ENCODE measurements at regions not wholly inside any gene's neighbourhood (a gene's known extent, or its start where the extent isn't known, plus 50 kb on each side); places are given as distances from the start of the nearest gene placed in this dataset.

DNA sequence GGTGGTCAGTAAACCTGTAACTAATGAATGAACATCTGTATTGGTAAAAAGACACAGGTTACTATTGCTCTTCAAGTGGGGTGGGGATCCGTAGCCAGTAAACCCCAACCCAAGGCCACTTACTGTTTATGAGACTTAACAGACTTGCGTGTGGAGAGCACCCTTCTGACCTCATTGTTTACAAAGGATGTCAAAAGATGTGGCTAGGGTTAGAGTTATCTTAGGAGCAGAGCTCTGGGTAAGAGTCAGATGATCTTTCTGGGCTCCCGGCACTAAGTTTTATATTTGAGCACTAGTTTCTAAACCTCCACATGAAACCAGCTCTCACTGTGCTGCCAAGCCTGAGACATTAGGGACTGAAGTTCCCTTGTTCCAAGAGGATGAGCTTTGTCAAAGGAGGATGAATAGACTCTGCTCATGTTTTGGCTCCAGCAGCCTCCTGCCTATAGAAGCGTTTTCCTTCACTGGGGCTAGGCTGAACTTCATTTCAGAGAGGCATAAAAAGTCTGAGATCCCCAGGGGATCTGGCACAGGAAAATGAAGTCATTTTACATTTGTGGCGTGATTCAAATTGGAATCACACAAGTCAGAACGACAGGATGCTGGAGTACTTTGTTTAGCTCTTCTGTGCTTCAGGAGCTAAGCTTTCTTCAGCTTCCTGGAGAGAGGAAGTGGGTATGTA, 403.1 kb upstream of the TRIB2 start:
- H3K27me3 ChIP-seq (ENCODE audit: control insufficient read depth, insufficient read depth, low read length) = no peaks in the 10 kb centered on the region
- peak in 4 of 6 donors; percentile 24 to 84 (median 61) for DNase-seq (ENCODE audit: low read depth in 4 of 6, low spot score in 6 of 6)
- WGBS (ENCODE audit: insufficient coverage) = 25% methylated on average over 3 of the region's 6 CpGs
- H3K4me1 ChIP-seq (ENCODE audit: control insufficient read depth, insufficient read depth, low read length) = peaks cover 6% of the 10 kb centered on the region
- H3K27ac ChIP-seq (ENCODE audit: low read depth, low read length) = peak overlapping the region; percentile 72
- no peaks in the 10 kb centered on the region for H3K9me3 ChIP-seq (ENCODE audit: control insufficient read depth, insufficient read depth, low read length)
- no peak overlapping the region for H3K4me3 ChIP-seq (ENCODE audit: low read depth, low read length)
- no peaks in the 10 kb centered on the region for H3K36me3 ChIP-seq (ENCODE audit: control insufficient read depth, insufficient read depth, low read length)

DNA sequence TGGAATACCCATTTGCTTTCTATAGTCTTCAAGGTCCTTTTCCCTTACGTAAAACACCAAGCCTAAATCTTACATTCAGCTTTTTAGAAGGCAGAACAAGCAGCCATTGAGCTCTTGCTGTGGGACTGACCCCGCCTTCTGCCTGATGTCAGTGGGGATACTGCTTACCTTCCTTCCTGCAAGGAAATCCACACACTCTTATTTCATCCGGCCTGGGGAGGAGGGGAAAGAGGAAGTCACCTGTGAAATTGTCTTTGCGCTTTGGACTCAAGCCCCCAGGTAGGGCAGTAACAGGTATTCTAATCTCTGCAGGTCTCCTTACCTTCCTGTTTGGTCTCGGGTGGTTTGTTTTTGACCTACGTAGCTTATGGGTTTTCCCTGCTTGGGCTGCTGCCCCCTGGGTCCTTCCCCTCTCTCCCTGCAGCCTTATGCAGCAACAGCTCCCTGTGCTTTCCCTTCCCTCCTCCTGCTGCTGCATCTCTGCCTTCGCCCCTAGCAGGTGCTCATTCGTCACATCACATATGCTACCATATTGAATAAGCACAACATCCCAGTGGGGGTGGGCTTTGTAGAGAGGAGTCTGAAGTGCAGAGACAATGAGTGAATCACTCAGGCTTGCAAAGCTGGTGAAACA, 402.5 kb upstream of the TRIB2 start:
- H3K27ac ChIP-seq (ENCODE audit: low read depth, low read length) = peak overlapping the region; percentile 72

DNA sequence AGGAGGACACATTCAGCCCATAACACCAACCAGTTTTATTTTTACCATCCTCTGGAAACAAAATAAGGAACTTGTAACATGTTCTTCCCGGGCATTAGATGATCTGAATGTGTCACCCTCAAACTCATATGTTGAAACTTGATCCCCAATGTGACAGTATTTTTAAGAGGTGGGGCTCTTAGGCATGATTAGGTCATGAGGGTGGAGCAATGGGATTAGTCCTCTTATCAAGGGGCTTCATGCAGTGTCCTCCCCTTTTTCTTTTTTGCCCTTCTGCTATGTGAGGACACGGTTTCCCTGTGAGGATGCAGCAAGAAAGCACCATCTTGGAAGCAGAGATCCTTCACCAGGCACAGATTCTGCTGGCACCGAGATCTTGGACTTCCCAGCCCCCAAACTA, 401.5 kb upstream of the TRIB2 start:
- Histone ChIP-seq H3K9me3 (ENCODE audit: control insufficient read depth, insufficient read depth, low read length) (no peaks in the 10 kb centered on the region), H3K4me3 (ENCODE audit: low read depth, low read length) (no peak overlapping the region), H3K36me3 (ENCODE audit: control insufficient read depth, insufficient read depth, low read length) (no peaks in the 10 kb centered on the region), H3K4me1 (ENCODE audit: control insufficient read depth, insufficient read depth, low read length) (peaks cover 6% of the 10 kb centered on the region), H3K27ac (ENCODE audit: low read depth, low read length) (no peak overlapping the region), H3K27me3 (ENCODE audit: control insufficient read depth, insufficient read depth, low read length) (no peaks in the 10 kb centered on the region)
- no peak for DNase-seq (ENCODE audit: low read depth in 4 of 6, low spot score in 6 of 6)
- 80% methylated on average over 1 of the region's 3 CpGs for WGBS (ENCODE audit: insufficient coverage)

More for the DNA sequence above, 402.5 kb upstream of the TRIB2 start:
- Histone ChIP-seq H3K36me3 (ENCODE audit: control insufficient read depth, insufficient read depth, low read length) (no peaks in the 10 kb centered on the region), H3K4me1 (ENCODE audit: control insufficient read depth, insufficient read depth, low read length) (peaks cover 6% of the 10 kb centered on the region), H3K9me3 (ENCODE audit: control insufficient read depth, insufficient read depth, low read length) (no peaks in the 10 kb centered on the region), H3K27me3 (ENCODE audit: control insufficient read depth, insufficient read depth, low read length) (no peaks in the 10 kb centered on the region), H3K4me3 (ENCODE audit: low read depth, low read length) (no peak overlapping the region)
- DNase-seq (ENCODE audit: low read depth in 4 of 6, low spot score in 6 of 6) = peak in 2 of 6 donors; percentile 34 to 41
- 52% methylated on average over 3 of the region's 8 CpGs for WGBS (ENCODE audit: insufficient coverage)

DNA sequence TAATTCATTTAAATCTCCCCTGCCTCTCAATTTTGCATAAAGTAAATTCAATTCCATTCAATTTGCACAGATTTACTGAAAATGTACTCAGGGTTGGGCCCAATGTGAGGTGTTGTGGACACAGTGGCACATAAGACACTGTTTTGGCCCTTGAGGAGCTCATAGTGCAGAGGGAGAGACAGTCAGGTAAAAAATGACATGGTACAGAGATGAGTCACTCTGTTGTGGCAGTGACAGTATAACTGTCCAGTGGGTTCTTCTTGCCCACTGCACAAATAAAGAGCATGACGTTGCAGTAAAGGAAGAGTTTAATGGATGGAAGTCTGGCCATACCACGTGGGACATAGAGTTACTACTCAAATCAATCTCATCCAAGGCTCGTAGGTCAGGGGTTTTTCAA, 400.3 kb upstream of the TRIB2 start:
- Histone ChIP-seq H3K27ac (ENCODE audit: low read depth, low read length) (no peak overlapping the region), H3K27me3 (ENCODE audit: control insufficient read depth, insufficient read depth, low read length) (no peaks in the 10 kb centered on the region), H3K4me1 (ENCODE audit: control insufficient read depth, insufficient read depth, low read length) (peaks cover 13% of the 10 kb centered on the region), H3K9me3 (ENCODE audit: control insufficient read depth, insufficient read depth, low read length) (no peaks in the 10 kb centered on the region), H3K4me3 (ENCODE audit: low read depth, low read length) (no peak overlapping the region), H3K36me3 (ENCODE audit: control insufficient read depth, insufficient read depth, low read length) (no peaks in the 10 kb centered on the region)
- WGBS (ENCODE audit: insufficient coverage) = no CpG with 5 or more reads among the region's 3 CpGs
- no peak for DNase-seq (ENCODE audit: low read depth in 4 of 6, low spot score in 6 of 6)

DNA sequence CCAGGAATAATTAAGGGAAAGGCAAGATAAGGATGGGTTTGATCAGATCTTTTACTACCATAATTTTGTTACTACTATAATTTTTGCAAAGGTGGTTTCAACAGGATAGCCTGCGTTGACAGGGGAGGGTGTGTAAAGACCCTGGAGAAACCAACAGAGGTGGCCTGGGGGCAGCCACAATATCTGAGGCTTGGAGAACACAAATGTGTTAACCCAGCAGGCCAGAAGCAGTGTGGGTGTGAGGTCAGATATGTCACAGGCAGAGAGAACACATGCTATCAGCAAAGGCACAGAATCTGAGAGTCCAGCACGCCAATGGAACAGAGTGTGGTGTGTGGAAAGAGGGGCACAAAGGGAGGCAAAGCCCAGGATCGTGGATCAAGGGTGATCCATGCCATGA, 399.4 kb upstream of the TRIB2 start:
- Histone ChIP-seq H3K27ac (ENCODE audit: low read depth, low read length) (no peak overlapping the region), H3K4me3 (ENCODE audit: low read depth, low read length) (no peak overlapping the region), H3K36me3 (ENCODE audit: control insufficient read depth, insufficient read depth, low read length) (no peaks in the 10 kb centered on the region), H3K4me1 (ENCODE audit: control insufficient read depth, insufficient read depth, low read length) (peaks cover 13% of the 10 kb centered on the region), H3K27me3 (ENCODE audit: control insufficient read depth, insufficient read depth, low read length) (no peaks in the 10 kb centered on the region), H3K9me3 (ENCODE audit: control insufficient read depth, insufficient read depth, low read length) (no peaks in the 10 kb centered on the region)
- 100% methylated on average over 1 of the region's 3 CpGs for WGBS (ENCODE audit: insufficient coverage)
- no peak for DNase-seq (ENCODE audit: low read depth in 4 of 6, low spot score in 6 of 6)

DNA sequence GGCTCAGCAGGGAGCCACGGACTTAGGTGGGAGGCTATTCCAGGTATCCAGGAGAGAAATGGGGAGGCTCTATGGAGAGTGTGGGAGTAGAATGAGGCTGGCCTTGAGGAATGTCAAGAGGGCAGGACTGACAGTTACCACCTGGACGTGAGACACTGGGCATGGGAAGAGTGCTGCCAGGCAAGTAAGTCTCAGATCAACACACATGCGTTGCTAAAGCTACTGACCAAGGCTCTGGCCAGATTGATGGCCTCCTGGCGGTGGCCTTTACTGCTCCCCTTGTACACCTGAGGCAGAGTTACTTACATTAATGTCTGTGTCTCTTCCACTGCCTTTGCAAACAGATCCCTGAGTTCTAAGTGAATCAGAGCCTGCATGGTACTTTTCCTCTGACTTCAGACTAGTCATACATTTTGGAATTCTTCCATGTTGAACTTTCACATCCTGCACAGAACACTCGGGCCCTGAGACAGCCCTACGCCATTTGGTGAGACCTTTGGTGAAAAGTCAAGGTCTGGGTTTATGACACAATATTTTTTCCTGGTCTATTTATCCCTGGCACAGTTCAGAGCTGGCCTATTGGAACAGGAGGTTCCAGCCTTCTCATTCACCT, 398.8 kb upstream of the TRIB2 start:
- peaks cover 13% of the 10 kb centered on the region for H3K4me1 ChIP-seq (ENCODE audit: control insufficient read depth, insufficient read depth, low read length)
- no peak for DNase-seq (ENCODE audit: low read depth in 4 of 6, low spot score in 6 of 6)
- H3K9me3 ChIP-seq (ENCODE audit: control insufficient read depth, insufficient read depth, low read length) = no peaks in the 10 kb centered on the region
- H3K27me3 ChIP-seq (ENCODE audit: control insufficient read depth, insufficient read depth, low read length) = no peaks in the 10 kb centered on the region
- no peaks in the 10 kb centered on the region for H3K36me3 ChIP-seq (ENCODE audit: control insufficient read depth, insufficient read depth, low read length)
- no peak overlapping the region for H3K4me3 ChIP-seq (ENCODE audit: low read depth, low read length)
- no peak overlapping the region for H3K27ac ChIP-seq (ENCODE audit: low read depth, low read length)
- WGBS (ENCODE audit: insufficient coverage) = 96% methylated on average over 4 of the region's 6 CpGs

DNA sequence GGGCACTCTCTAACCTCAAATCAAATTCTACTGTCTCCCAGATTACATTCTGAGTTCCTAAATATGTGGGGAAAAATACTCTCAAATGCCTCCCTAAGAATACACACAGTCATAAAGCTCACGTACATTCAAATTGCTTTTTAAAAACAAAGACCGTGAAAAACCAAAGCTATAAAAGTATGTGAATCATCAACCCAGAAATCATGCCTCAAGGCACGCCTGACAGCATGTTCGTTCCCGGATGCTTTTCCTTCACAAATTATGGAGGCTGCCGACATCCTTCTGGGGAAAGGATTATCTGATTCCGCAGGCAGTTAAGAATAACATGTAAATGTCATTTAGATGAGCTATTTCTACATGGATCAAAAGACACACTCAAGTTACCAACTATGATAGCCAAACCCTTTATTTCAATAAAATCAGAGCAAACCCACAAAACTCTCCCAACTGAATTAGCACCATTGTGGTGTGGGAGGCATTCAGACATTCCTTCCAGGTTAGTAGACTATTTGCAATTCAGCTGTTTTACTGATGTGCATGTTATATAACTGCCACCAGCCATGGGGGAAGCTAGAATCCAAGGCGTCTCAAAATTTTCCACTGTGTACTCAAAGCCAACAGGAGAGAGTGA, 398.2 kb upstream of the TRIB2 start:
- H3K9me3 ChIP-seq (ENCODE audit: control insufficient read depth, insufficient read depth, low read length) = no peaks in the 10 kb centered on the region
- WGBS (ENCODE audit: insufficient coverage) = 60% methylated on average over 1 of the region's 8 CpGs
- H3K4me3 ChIP-seq (ENCODE audit: low read depth, low read length) = no peak overlapping the region
- H3K27me3 ChIP-seq (ENCODE audit: control insufficient read depth, insufficient read depth, low read length) = no peaks in the 10 kb centered on the region
- no peak overlapping the region for H3K27ac ChIP-seq (ENCODE audit: low read depth, low read length)
- peak in 1 of 6 donors; percentile 46 for DNase-seq (ENCODE audit: low read depth in 4 of 6, low spot score in 6 of 6)
- no peaks in the 10 kb centered on the region for H3K36me3 ChIP-seq (ENCODE audit: control insufficient read depth, insufficient read depth, low read length)
- H3K4me1 ChIP-seq (ENCODE audit: control insufficient read depth, insufficient read depth, low read length) = peaks cover 13% of the 10 kb centered on the region

DNA sequence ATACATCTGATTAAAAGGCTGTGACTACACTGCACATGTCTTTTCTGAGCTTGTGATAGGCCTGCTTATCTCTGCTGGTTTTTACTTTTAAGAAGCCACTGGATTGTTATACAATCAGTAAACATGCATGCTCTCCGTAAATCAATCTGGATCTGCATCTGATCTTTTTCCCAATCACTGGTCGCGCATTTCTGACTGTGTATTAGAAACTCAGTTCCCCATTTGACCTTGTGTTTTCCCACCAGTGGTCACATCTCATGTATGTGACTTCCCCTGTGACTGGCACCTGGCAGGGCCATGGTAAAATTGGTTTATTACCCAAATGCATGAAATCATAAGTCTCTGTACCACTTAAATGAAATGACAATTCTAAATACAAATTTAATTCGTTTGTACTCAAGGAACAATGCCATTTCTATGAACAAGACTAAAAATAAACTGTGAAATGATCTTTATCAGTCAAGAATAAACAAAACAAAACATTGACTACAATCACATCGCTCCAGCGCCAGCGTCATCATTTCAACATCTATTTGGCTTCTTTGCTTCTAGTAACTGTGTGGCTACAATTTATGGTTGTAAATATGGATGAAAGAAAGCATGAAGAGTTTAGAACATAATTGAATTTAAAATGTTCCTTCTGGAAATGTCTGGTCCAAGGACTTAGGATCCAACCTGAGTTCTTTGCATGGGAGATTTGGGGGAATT, 396.6 kb upstream of the TRIB2 start:
- Histone ChIP-seq H3K4me3 (ENCODE audit: low read depth, low read length) (no peak overlapping the region), H3K36me3 (ENCODE audit: control insufficient read depth, insufficient read depth, low read length) (no peaks in the 10 kb centered on the region), H3K27me3 (ENCODE audit: control insufficient read depth, insufficient read depth, low read length) (no peaks in the 10 kb centered on the region), H3K9me3 (ENCODE audit: control insufficient read depth, insufficient read depth, low read length) (no peaks in the 10 kb centered on the region), H3K4me1 (ENCODE audit: control insufficient read depth, insufficient read depth, low read length) (peaks cover 6% of the 10 kb centered on the region), H3K27ac (ENCODE audit: low read depth, low read length) (no peak overlapping the region)
- 100% methylated on average over 3 of the region's 7 CpGs for WGBS (ENCODE audit: insufficient coverage)
- peak in 1 of 6 donors; percentile 16 for DNase-seq (ENCODE audit: low read depth in 4 of 6, low spot score in 6 of 6)

DNA sequence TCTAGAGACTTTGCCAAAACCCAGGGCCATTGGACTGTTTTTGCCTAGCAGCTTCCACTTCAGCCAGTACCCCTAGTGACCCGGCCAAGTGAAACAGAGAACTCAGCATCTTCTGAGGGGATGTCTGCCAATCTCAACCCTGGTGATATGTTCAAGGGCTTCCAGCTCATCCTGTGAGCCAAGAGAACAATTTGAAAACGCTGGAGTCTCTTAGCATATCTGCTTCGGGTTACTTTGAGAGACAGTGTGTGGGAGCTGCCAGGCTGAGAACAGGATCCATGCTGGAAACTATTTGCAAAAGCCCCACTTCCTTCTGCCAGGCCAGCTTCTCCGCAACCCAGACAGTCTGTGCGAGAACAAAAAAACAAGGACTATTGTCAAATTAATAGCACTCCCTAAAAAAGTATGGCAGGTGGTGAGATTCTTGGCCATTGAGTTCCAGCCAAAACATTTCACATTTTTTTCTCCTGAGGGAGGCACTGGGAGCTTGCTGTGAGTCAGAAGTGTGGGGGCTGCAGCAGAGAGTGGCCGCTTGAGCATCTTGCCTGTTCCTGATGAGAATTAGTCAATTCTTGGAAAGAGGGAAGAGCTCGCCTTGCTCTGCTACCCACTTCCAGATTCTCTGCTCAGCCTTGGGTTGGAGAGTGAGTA, 395.6 kb upstream of the TRIB2 start:
- peaks cover 6% of the 10 kb centered on the region for H3K4me1 ChIP-seq (ENCODE audit: control insufficient read depth, insufficient read depth, low read length)
- no peaks in the 10 kb centered on the region for H3K36me3 ChIP-seq (ENCODE audit: control insufficient read depth, insufficient read depth, low read length)
- H3K4me3 ChIP-seq (ENCODE audit: low read depth, low read length) = no peak overlapping the region
- peak in 1 of 6 donors; percentile 82 for DNase-seq (ENCODE audit: low read depth in 4 of 6, low spot score in 6 of 6)
- H3K9me3 ChIP-seq (ENCODE audit: control insufficient read depth, insufficient read depth, low read length) = no peaks in the 10 kb centered on the region
- H3K27me3 ChIP-seq (ENCODE audit: control insufficient read depth, insufficient read depth, low read length) = no peaks in the 10 kb centered on the region
- 48% methylated on average over 3 of the region's 7 CpGs for WGBS (ENCODE audit: insufficient coverage)
- no peak overlapping the region for H3K27ac ChIP-seq (ENCODE audit: low read depth, low read length)
